ENCODE measurements at regions not wholly inside any gene's neighbourhood (a gene's known extent, or its start where the extent isn't known, plus 50 kb on each side); places are given as distances from the start of the nearest gene placed in this dataset.

DNA sequence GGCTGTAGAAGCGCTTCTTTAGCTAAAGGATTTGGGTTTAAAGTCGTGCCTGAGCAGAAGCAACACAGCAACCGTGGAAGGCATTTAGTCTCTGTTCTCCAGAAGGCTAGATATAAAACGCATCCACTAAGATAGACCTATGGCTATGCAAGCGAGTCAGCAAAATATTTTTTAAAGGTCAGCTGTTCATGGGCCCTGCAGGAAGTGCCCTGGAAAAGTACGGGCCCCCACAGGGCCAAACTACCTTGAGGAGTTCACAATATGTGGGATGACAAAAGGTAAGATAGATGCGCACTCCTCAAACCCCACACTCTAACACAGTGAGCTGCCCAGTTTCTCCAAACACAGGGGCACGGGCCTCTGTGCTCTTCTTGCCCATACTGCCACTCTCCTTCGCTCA, 261.6 kb downstream of the VPS13C start:
- no peak for DNase-seq (ENCODE audit: low spot score)

DNA sequence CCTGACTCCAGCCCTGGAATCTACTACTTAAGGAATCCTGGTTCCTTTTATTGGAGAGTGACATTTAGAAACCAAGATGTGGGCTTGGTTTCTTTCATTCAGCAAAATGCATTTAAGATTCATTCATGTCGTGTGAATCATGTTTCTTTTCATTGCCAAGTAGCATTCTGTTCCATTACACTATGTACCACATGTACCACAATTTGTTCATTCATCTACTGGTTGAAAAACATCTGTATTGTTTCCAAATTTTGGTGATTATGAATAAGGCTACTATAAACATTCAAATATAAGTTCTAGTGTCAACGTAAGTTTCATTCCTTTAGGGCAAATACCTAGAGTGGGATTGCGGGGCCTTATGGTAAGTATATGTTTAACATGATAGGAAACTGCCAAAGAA, 264.2 kb downstream of the VPS13C start:
- no peak for DNase-seq (ENCODE audit: low spot score)

DNA sequence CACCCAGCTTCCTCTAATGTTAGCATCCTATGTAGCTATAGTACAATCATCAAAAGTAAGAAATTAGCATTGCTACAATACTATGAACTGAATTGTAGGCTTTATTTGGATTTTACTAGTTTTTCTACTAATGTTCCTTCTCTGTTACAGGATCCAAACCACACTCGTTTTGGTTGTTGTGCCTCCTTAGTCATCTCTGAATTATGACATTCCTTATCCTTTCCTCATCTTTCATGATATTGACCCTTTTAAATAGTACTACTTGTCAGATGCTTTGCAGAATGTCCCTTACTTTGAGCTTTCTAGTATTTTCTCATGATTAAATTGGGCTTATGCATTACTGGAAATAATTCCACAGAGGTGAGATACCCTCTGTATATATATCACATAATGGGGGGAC, 265.4 kb downstream of the VPS13C start:
- DNase-seq (ENCODE audit: low spot score) = no peak

DNA sequence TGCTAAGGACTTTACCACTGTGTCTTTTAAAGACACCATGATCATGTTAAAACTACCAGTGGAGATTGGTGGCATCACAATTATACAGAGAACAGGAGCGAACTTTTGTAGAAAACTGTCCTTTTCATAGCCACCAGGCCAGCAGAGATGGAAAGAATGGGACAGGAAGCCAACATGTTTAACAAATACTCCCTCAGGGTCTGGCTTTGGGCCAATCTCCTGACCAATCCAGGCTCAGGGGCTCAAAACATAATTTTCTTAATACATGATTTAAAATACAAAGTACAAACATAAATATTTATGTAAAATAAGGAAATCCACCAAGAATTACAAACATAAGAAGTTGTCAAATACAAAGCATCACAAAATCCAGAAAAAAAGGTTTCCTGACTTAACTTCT, 266.0 kb downstream of the VPS13C start:
- no peak for DNase-seq (ENCODE audit: low spot score)

GRCh38 chr15:61784734-61785133, 275.5 kb downstream of the VPS13C start:
- no peak for DNase-seq (ENCODE audit: low spot score)

- no peak for DNase-seq (ENCODE audit: low spot score)
Measured at GRCh38 chr15:61780278-61780980, 279.8 kb downstream of the VPS13C start.

DNA sequence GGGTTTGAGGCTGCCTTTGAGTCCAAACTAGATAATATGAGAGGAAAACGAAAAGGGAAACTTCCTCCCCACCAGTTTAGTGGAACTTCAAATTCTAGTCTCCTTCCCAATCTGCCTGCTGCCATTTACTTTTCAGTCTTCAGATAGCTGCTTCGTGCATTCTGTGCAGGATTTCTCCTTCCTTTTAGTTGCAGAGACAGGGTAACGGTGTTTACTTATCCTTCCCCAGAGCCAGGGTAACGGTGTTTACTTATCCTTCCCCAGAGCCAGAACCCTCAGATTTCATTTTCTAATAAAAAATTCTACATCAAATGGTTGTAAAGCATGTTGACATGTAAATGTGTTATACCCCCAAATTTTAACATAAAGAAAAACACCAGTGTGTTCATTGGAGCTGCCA, 282.6 kb downstream of the VPS13C start:
- DNase-seq (ENCODE audit: low spot score) = no peak

- no peak for DNase-seq (ENCODE audit: low spot score)
Measured at GRCh38 chr15:61769557-61769956, 290.7 kb downstream of the VPS13C start.

DNA sequence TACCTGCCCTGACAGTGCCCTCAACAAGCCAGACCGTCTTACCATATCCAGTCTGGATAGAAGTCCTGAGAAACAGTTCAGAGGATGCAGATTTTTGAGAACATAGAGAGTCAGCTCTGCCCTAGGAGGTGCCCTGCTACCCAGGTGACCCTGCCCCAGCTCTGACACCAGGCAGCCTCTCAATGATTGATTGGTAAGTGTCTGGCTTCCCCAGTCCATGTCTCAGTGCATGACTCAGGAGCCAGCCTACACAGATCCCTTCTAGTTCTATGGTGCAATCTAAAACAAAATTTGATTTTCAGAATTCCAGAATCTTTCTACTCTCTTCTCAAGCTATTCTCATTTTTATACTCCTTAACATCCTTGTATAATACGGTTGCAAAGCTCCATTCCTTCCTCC, 292.1 kb downstream of the VPS13C start:
- DNase-seq (ENCODE audit: low spot score) = no peak

DNA sequence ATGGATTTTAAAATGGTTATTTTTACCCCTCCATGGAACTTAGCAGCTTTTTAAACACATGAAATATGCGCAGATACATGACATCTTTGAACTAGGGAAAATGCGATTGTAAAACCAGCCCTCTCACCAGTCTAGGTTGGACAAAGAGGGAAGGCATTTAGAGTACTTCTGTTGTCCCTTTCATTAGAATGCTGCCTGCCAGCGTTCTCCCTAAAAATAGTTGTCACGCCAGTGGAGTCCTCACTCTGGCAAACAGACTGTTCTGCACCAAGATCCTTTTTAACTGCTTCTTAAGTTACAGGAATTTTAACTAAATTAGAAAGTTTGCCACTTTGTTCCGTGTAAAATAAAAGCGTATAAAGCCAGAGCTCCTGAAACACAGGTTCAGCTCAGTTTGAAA, 295.3 kb downstream of the VPS13C start:
- DNase-seq (ENCODE audit: low spot score) = no peak

DNA sequence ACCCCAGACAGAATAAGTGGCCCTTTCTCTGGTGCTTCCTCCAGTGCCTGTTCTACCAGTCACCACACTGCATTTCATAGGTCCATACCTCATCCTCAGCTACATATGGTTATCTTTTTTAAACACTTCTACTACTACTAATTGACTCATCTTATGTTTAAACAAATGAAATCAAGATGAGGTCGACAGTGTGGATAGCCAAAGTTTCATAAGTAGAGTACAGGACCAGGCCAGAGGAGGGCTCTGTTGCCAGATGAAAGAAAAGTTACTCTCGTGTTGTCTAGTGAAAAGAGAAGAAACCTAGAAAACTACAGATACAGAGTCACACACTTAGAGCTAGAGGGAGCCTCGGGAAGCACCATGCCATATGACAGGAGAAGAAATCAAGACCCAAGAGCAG, 296.1 kb downstream of the VPS13C start:
- no peak for DNase-seq (ENCODE audit: low spot score)

DNA sequence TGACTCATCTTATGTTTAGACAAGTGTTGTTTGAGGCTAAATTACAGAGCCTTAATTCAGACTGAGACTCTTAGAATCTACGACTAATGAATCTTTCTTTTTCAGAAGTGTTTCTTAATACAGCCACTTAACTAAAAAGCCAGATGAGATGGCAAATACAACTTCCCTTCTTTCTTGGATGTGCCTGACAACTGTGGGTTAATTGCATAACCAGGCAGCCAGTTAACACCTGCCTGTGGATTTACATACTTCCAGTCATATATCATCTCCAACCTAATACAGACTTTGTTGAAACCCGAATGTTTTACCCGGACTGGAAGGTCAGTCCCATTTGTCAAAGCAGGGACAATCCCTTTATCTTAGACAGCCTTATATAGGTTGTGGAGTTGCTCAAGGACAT, 297.6 kb downstream of the VPS13C start:
- no peak for DNase-seq (ENCODE audit: low spot score)

GRCh38 chr15:61759639-61760038, 300.6 kb downstream of the VPS13C start:
- DNase-seq (ENCODE audit: low spot score) = no peak

GRCh38 chr15:61756071-61756820, 304.0 kb downstream of the VPS13C start:
- DNase-seq (ENCODE audit: low spot score) = no peak

DNA sequence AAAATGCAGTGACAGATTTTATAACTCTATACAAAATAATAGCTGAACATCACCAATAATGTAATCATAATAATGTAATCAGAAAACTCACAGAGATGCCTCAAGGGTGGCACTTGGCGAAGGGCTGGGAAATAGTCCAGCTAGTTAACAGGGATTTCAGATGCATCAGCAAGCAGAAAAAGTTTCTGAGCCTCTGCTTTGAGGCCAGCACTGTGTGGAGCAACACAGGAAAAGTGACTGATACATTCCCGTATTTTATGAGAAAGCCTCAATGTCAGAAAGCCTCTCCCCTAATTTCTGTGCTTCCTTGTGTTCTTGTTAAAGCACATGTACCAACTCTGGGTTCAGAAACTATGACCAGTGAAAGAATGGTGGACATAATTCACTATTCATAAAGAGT, 304.8 kb downstream of the VPS13C start:
- DNase-seq (ENCODE audit: low spot score) = no peak

- no peak for DNase-seq (ENCODE audit: low spot score)
Measured at GRCh38 chr15:61753018-61753710, 307.1 kb downstream of the VPS13C start.

DNA sequence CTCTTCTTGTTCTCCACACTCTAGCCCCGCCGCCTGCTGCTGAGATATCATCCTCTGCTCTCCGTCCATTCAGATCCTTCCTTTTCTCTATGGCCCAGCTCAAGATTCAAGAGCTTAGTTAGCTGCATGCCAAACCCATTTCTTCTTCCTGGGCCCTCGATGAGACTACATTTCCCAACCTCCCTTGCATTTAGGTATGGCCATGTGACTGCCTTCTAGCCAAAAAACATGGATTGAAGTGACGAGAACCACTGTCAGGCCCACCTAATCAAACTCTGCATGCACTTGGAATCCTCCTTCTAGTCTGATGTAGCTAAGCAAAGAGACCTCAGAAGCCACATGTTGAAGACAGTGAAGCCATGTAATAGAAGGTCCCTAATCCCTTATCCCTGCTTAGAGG, 308.2 kb downstream of the VPS13C start:
- no peak for DNase-seq (ENCODE audit: low spot score)

DNA sequence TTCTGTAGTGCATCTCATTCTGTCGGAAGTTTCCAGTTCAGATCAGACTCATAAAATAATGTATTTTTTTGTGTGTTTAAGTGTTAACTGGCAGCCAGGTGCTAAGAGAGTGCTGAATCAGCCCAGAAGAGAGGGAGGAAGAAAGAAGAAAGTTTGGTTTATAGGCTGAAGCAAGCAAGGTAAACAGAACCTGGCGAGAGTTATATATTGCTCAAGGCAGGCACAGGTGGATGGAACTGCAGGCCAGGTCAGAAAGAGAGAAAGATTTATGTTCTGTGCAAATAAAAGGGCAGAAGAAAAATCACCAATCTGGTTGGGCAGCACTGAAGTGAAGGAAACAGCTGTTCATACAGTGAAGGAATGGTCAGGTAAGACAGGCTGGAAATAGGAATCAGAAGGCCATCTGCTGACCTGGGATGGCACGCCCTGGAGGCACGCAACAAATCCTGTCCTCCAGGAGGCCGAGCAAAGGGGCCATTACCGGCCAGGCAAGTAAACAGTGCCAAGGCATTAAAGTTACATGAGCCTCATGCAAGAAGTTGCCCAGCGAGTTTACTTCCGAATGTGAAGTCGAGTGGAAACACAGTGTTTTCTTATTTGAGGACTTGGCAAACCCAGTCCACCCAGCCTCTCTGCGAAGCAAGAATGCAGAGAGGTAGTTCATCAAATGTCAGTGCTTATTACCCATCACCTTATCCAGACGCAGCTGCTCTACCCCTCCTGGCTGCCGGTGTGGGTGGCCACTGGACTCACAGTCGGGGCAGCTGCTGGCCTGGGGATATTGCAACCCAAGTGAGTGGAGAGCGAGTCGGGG, 309.8 kb downstream of the VPS13C start:
- no peak for DNase-seq (ENCODE audit: low spot score)

DNA sequence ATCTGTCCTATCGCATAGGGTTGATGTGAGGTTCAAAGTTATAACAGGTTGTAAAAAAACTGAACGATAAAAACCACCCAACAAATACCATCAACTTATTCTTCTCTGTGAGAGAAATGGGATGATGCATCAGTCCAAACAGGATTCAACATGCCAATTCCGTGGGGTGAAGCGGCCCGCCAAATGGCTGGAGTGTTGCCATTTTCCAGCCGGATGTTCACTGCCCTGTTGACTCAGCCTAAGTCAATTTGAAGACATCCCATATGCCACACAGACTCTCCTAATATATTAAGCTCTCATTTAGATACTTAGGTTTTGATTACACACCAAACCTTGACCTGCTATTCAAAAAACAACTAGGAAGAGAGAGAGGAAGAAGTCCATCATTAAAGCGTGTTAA, 311.1 kb downstream of the VPS13C start:
- no peak for DNase-seq (ENCODE audit: low spot score)

DNA sequence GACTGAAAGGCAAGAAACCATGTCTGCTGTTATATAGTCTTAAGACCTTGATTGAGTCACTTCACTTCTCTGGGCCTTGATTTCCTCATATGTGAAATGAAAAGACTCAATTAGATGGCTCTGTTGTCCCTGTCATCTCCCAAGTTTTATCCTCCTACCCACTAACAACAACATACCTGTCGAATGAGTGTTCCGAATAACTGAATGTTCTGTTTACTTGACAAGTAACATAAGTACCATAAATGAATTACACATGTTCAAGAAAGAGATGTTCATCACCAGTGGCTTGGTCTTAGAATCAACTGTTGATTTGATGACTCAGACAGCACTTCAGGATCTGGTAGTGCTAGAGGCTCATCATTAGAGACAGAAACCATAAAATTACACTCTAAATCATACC, 311.7 kb downstream of the VPS13C start:
- no peak for DNase-seq (ENCODE audit: low spot score)

- no peak for DNase-seq (ENCODE audit: low spot score)
Measured at GRCh38 chr15:61746589-61746988, 313.7 kb downstream of the VPS13C start.

DNA sequence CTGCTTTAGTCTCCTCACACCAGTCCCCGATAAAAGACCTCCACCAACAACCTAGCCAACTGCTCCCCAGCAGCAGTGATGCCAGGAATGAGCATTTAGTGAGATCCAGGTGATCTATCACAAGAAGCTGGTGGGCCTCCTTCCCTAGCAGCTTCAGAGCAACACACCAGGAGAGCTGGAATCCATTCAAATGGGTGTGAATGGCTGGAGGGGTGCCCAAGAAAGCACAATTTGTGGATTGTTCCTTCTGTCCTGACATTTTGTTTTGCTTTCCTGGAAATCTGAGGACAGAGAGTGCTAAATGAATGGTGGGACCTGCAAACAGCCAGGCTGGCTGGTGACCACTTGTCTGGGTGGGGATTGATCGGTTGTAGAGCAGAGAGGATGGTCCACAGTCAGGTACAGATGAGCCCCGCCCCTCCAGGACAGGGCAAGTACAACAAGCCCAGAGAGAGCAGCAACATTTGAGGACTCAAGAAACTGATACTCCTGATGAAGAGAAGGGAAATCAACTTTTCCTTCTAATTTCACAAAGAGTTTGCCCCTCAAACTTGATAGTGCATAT, 316.8 kb downstream of the VPS13C start:
- DNase-seq (ENCODE audit: low spot score) = no peak
